ENCODE measurements at regions not wholly inside any gene's neighbourhood (a gene's known extent, or its start where the extent isn't known, plus 50 kb on each side); places are given as distances from the start of the nearest gene placed in this dataset.

- TF ChIP-seq CTCF (IDR thresholded peaks at IDR 0.05) (no peak), POLR2A (IDR thresholded peaks at IDR 0.05) (no peak), EP300 (IDR thresholded peaks at IDR 0.05) (no peak)
These were observed 222.3 kb upstream of the CDIN1 start for GRCh38 chr15:36356978-36357601.

Measured in tibial nerve (tissue), 4 donors.